Fibroblast of peridontal ligament (primary cell): ENCODE measurements at regions not wholly inside any gene's neighbourhood (a gene's known extent, or its start where the extent isn't known, plus 50 kb on each side); places are given as distances from the start of the nearest gene placed in this dataset.
"Not testable (repeated sequence)": the region's sequence is repeated elsewhere in the genome, so short reads cannot be mapped to it uniquely, and the experiment has no call there.

Experiments
- DNase-seq: peaks from one replicate; pipeline ENCODE4 v3.0.0-alpha.2; 2010; ENCODE audit errors: extremely low read depth

- DNase-seq: peak; percentile 19
Observed at GRCh38 chr16:75924397-75924796, 198.1 kb upstream of the CPHXL start.

- no peak for DNase-seq
Observed at GRCh38 chr16:75927810-75928209, 201.5 kb upstream of the CPHXL start.

GRCh38 chr16:75928295-75928694 is 202.0 kb upstream of the CPHXL start:
- peak; percentile 24 for DNase-seq

GRCh38 chr16:75929046-75929445 is 202.8 kb upstream of the CPHXL start:
- no peak for DNase-seq

- DNase-seq: peak; percentile 98
Observed at GRCh38 chr16:75931043-75931442, 204.8 kb upstream of the CPHXL start.

- DNase-seq: no peak
Observed at GRCh38 chr16:75931970-75932369, 205.7 kb upstream of the CPHXL start.

- DNase-seq: no peak
Observed at GRCh38 chr16:75938818-75939217, 212.5 kb upstream of the CPHXL start.

- DNase-seq: no peak
Observed at GRCh38 chr16:75942351-75942750, 216.1 kb upstream of the CPHXL start.

- no peak for DNase-seq
Observed at GRCh38 chr16:75942936-75943335, 216.6 kb upstream of the CPHXL start.

- DNase-seq: no peak
Observed at GRCh38 chr16:75943705-75944514, 217.6 kb upstream of the CPHXL start.

- DNase-seq: no peak
Observed at GRCh38 chr16:75945916-75946457, 219.7 kb upstream of the CPHXL start.

- no peak for DNase-seq
Observed at GRCh38 chr16:75947626-75948239, 221.4 kb upstream of the CPHXL start.

- DNase-seq: no peak
Observed at GRCh38 chr16:75948441-75948840, 222.2 kb upstream of the CPHXL start.

- no peak for DNase-seq
Observed at GRCh38 chr16:75948886-75949285, 222.6 kb upstream of the CPHXL start.

GRCh38 chr16:75952124-75952523 is 225.8 kb upstream of the CPHXL start:
- no peak for DNase-seq

- DNase-seq: no peak
Observed at GRCh38 chr16:75957870-75958269, 231.6 kb upstream of the CPHXL start.

GRCh38 chr16:75965504-75966374 is 239.4 kb upstream of the CPHXL start:
- no peak for DNase-seq

GRCh38 chr16:75969120-75969519 is 242.8 kb upstream of the CPHXL start:
- not testable (repeated sequence) for DNase-seq

- no peak for DNase-seq
Observed at GRCh38 chr16:75971334-75971733, 245.0 kb upstream of the CPHXL start.

GRCh38 chr16:75983296-75983695 is 257.0 kb upstream of the CPHXL start:
- DNase-seq: no peak

- DNase-seq: no peak
Observed at GRCh38 chr16:75983741-75984381, 257.6 kb upstream of the CPHXL start.

GRCh38 chr16:75987323-75987722 is 261.0 kb upstream of the CPHXL start:
- DNase-seq: no peak
